Stimulated activated CD8-positive, alpha-beta memory T cell treated with anti-CD3 and anti-CD28 coated beads, Interleukin-7, amount 100 ng/mL, for 48 hours (primary cell): ENCODE measurements at regions not wholly inside any gene's neighbourhood (a gene's known extent, or its start where the extent isn't known, plus 50 kb on each side); places are given as distances from the start of the nearest gene placed in this dataset.
"Not testable (repeated sequence)": the region's sequence is repeated elsewhere in the genome, so short reads cannot be mapped to it uniquely, and the experiment has no call there.

Source experiments
- DNase-seq, 2 donors: peaks; one replicate each; pipeline ENCODE4 v3.0.0-alpha.2; 2020; ENCODE audit warnings: low read depth in 1 of 2; ENCODE audit errors: extremely low read depth in 1 of 2

DNA sequence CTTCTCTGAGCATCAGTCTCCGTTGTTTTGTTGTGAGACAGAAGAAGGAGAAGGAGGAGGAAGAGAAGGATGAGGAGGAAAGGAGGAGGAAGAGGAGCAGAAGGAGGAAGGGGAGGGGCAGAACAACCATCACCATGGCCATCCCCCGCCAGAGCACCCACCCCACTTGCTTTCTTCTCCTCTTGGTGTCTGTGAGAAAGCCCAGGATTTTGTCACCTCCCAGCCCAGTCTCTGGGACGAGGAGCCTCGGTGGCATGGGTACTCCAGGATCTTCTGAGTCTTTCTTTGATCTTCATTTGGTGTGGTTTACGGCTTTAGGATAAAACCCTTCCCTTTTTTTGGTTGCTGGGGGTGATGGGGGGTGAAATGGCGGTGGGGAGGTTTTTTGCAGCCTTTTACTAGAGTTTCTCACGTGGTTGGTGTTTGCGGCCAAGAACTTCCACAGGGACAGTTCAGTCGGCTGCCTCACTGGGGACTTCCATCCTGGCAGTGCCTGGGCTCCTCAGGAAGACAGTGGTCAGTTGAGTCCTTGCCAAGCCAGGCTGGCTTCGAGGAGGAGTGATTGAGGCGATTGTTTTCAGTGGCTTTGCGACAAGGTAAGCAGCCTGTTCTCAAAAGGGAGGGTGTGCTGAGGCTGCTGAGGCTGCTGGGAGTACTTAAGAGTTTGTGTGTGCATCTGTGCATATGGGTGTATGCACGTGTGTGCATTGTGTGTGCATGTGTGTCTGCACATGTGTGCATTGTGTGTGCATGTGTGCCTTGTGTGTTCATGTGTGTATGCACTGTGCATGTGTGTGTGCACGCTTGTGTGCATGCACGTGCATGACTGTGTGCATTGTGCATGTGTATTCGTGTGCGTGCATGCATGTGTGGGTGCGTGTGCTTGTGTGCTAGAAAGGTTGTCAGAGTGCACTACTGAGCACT, 567.5 kb downstream of the TBC1D22A start:
- DNase-seq: no peak

DNA sequence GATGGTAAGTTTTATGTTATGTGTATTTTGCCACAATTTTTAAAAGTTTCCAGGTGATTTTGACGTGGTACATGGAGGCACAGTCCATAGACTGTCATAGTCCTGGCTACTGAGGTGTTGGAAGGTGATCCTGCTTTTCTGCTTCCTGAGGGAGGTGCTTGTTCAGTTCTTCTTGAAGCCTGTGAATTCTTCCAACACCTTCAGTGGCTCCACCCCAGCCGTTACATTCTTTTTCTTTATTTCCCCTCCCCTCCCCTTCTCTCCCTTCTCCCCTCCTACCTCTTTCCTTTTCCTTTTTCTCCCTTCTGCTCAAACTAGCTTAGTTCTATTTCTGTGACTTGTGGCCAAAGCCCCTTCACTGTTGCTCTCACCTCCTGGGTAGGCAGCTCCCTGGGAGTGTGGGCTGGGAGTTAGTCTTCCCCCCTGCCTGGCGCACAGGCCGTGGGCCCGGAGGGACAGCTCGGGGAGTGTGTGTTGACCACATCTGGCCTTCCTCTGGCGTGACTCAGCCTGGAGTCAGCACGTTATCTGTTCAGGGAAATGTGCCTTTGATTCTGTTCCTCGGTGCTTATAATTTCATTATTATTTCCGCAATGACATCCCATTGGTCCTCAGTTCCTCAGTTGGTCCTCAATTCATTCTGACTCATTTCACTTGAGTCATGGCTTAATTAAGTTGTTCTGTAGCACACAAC, 566.2 kb downstream of the TBC1D22A start:
- DNase-seq: no peak

DNA sequence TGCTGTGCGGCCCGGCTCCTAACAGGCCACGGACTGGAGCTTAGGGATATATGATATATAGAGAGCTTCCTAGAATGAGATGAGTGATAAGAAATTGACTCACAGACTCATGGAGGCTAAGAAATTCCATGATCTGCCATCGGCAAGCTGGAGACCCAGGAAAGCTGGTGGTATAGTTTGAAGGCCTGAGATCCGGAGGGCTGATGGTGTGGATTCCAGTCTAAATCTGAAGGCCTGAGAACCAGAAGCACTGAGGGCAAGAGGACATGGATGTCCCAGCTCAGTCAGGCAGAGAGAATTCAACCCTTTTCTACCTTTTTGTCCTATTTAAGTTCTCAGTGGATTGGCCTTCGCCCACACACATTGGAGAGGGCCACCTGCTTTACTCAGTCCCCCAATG, 564.8 kb downstream of the TBC1D22A start:
- DNase-seq: no peak

GRCh38 chr22:47325249-47325648, 562.8 kb downstream of the TBC1D22A start:
- DNase-seq: no peak

DNA sequence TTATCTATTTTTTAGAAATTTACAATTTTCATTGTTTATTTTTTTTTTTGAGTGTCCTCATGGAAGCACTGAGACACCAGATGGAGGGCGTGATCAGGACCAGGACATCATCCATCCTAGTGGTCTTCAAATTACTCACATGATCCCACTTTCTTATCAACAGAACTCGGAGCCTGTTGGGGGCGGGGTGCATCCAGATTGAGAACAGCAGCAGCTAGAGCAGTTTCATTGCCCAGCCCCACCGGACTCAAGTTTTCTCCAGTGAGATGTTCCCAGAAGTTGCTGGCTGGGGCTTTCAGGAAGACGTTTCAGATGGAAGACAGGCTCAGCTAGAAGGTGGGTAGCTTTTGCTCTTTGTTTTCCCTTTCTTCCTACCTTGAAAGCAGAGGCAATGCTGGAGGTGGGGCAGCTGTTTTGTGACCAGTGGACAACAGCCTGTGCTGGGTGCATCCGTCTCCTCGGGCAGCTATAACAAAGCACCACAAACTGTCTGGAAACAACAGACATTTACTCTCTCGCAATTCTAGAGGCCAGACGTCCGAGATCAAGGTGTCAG, 562.1 kb downstream of the TBC1D22A start:
- no peak for DNase-seq

DNA sequence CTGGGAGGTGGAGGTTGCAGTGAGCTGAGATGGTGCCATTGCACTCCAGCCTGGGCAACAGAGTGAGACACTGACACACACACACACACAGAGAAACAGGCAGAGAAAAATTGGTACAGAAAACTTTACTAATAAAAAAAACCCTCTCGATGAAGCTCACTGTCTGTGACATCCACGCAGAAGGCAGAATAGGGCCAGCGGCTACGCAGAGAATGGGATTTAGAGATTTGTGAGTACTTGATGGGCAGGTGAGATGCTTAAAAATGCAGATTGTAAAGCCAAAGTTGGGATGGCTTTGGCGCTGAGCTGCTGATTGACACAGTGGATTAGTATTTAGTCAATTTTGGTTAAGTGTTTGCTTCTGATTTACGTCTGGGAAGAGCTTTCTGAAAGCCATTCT, 561.1 kb downstream of the TBC1D22A start:
- DNase-seq: no peak

GRCh38 chr22:47322854-47323253, 560.4 kb downstream of the TBC1D22A start:
- no peak for DNase-seq

GRCh38 chr22:47320560-47320959, 558.1 kb downstream of the TBC1D22A start:
- DNase-seq: no peak

DNA sequence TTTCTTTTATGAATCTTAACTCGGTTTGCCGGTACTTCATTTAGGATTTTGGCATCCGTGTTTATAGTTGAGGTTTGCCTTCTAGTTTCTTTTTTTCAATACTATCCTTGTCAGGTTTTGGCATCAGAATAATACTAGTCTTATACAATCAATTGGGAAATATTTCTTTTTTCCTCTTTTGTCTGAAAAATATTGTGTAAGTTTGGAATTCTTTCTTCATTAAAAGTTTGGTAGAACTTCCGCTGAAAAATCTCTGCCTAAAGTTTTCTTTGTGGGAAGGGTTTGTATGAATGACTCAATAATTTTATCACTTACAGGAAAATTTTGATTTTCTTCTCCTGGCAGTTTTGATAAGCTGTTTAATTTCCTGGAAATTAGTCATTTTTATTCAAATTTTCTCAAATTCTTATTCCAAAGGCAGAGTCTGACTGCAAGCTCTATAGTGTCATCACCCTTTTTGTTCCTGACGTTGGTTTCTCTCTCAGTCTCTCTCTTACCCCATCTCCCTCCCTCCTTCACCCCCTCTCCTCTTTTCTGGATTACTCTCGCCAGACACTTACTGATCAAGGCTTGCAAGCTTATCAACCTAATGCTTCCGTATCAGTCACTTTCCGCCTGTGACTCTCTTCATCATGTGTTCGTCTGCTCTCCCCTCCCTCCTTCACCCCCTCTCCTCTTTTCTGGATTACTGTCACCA, 555.7 kb downstream of the TBC1D22A start:
- no peak for DNase-seq

DNA sequence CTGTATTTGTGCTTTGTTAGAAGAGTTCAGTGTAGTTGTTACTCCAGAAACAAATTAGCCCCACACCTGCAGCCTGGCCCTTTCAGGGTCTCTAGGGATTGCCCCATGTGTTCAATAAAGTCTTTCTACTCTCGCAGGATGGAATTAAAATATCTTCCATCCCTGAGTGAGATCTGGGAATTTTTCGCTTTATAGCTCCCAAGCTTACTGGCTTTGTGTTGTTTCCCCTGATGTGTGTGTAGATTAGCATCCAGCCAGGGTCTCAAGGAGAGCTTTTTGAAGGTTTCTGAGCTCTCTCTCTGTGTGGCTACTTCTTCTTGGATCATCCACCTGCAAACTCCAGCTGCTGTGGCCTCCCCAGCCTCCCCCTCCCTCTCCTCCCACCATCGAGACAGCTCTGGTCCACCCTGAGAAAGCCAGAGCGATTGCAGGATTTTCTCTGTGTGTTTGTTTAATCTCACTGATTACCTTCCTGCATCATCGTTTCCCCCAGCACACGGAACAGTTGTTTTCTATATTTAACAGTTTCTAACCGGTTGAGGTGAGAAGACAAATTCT, 553.5 kb downstream of the TBC1D22A start:
- no peak for DNase-seq

- DNase-seq: no peak
These were observed 548.2 kb downstream of the TBC1D22A start for GRCh38 chr22:47310601-47311000.

GRCh38 chr22:47309946-47310345, 547.5 kb downstream of the TBC1D22A start:
- no peak for DNase-seq

DNA sequence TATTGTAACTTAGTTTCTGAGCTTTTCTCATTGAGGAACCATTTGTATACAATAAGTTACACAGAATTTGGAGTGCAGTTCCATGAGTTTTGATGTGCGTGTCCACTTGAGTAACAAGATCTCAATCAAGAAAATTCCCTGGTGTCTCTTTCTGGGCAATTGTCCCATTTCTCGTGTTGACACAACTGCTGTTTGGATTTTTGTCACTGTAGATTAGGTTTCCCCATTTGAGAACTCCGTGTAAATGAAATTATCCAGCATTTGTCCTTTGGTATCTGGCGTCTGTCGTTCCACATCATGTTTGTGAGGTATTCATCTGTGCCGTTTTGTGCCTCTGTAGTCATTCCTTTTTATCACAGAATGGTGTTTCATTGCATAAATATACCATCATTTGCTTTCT, 547.0 kb downstream of the TBC1D22A start:
- no peak for DNase-seq

DNA sequence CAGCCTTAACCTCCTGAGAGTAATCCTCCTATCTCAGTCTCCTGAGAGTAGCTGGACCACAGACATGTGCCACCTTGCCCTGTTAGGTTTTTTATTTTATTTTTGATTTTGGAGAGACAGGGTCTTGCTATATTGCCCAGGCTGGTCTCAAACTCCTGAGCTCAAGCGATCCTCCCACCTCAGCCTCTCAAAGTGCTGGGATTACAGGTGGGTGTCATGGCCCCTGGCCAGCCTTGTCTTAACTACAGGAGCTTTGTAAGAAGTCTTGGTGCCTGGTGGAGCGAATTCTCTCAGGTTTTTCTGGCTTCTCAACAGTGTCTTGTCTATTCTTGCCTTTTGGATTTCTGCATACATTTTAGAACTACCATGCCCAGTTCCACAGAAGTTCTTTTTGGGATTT, 546.4 kb downstream of the TBC1D22A start:
- no peak for DNase-seq

DNA sequence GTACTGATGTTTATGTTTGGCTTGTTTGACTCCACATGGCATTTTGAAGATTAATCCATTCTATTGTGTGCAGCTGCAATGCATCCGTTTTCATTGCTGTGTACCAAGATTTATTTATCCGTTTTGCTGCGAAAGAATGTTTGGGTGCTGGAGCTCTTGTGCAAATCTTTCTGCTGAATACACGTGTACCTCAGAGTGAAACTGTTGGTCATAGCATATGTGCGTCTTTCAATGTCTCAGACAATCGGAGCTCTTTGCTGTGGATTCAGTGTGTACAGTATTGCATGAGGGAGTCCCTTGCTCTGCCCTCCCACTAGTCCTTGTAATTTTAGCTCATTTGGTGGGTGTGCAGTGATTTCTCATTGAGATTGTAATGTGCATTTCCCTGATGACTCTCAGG, 545.4 kb downstream of the TBC1D22A start:
- no peak for DNase-seq

DNA sequence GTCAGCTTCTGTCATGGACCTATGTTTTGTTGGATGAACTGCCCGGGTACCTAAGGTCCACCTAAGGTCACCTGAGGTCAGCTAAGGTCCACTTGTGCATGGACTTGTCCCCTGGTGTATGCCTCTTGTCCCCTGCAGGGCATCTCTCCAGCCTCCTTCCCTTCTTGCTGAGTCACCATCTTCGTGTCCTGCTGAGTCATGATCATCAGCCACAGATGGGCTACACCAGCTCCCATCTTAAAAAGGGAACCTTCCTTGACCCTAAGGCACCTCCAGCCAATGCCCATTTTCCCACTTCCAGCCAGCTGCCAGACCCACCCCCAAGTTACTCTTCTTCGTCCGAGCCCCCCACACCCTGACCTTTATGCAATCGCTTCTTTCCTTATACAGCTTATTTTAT, 544.9 kb downstream of the TBC1D22A start:
- DNase-seq: no peak

DNA sequence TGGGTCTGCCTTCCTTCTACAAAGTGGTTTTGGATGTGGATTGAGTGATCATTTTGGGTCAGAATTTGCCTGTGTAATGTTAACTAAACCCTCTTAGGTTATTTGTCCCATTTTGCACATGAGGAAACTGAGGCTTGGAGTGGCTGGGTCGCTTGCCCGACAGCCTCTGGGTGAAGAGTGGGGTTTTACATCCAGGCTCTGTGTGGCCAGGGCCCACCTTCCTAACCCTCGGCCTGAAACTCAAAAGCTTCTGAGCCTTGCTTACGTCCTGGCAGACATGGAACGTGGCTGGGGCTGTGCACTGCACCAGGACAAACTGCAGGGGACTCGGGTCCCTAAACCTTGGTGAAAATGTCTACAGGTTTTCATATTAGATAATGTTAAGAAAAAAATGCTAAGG, 542.4 kb downstream of the TBC1D22A start:
- DNase-seq: no peak

- no peak for DNase-seq
These were observed 541.9 kb downstream of the TBC1D22A start for GRCh38 chr22:47304191-47304831.

DNA sequence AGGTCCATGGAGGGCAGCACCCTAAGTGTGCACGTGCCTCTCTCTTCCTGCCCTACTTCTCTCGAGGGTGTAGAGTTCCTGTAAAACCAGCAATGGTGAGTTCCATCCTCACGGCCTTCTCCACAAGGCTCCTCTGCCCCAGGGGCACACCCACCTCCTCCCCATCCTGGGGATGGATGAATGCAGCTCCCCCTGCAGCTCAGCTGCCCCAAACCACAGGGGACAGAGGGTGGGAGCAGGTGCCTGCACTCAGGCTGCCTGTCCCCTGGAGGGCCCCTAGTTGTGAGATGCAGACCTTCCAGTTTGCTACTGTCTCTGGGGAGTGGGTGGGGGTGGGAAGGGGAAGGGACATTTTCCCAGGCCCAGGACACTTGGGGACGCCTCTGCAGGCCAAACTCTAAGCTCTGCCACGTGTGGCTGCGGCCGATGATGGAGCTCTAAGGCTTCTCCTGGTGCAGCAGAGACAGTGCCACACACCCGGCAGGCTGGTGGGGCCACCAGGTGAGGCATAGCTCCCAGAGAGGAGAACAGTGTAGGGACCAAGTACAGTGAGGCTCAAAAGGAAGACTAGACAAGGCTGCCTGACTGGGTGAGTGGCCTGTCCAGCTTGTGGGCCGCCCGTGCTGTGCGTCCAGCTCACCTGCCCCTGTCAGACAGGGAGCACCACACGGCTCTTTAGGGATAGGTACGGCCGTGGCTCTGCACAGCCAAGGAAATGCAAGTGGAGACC, 540.9 kb downstream of the TBC1D22A start:
- DNase-seq: no peak

DNA sequence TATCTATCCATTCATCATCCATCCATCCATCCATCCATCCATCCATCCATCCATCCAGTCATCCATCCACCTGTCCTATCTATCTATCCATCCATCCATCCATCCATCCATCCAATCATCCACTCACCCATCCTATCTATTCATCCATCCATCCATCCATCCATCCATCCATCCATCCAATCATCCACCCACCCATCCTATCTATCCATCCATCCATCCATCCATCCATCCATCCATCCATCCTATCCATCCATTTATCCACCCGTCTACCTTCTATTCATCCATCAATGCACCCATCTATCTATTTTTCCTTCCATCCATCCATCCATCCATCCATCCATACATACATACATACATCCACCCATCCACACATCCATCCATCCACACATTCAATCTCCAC, 540.1 kb downstream of the TBC1D22A start:
- not testable (repeated sequence) for DNase-seq
